GM18867 (cell line): ENCODE measurements at regions not wholly inside any gene's neighbourhood (a gene's known extent, or its start where the extent isn't known, plus 50 kb on each side); places are given as distances from the start of the nearest gene placed in this dataset.

Source experiments
- ATAC-seq: cut with Tn5 transposase; IDR thresholded peaks from one replicate; pipeline ENCODE4 v1.9.1; 2021; ENCODE audit warnings: mild to moderate bottlenecking, moderate library complexity; ENCODE audit not compliant: unreplicated experiment

GRCh38 chr3:96169111-96169766, 645.2 kb upstream of the EPHA6 start:
- no peak for ATAC-seq

GRCh38 chr3:96172917-96173316, 641.5 kb upstream of the EPHA6 start:
- no peak for ATAC-seq

GRCh38 chr3:96175500-96175899, 638.9 kb upstream of the EPHA6 start:
- no peak for ATAC-seq

GRCh38 chr3:96182756-96183155, 631.6 kb upstream of the EPHA6 start:
- ATAC-seq: no peak

- no peak for ATAC-seq
Measured at GRCh38 chr3:96183871-96184270, 630.5 kb upstream of the EPHA6 start.

GRCh38 chr3:96190024-96190616, 624.3 kb upstream of the EPHA6 start:
- no peak for ATAC-seq

- no peak for ATAC-seq
Measured at GRCh38 chr3:96192966-96193550, 621.3 kb upstream of the EPHA6 start.

GRCh38 chr3:96200897-96201296, 613.5 kb upstream of the EPHA6 start:
- no peak for ATAC-seq

- ATAC-seq: no peak
Measured at GRCh38 chr3:96201463-96201862, 612.9 kb upstream of the EPHA6 start.

GRCh38 chr3:96202181-96202580, 612.2 kb upstream of the EPHA6 start:
- ATAC-seq: no peak

- ATAC-seq: no peak
Measured at GRCh38 chr3:96209699-96210098, 604.7 kb upstream of the EPHA6 start.

GRCh38 chr3:96213393-96213792, 601.0 kb upstream of the EPHA6 start:
- no peak for ATAC-seq

- ATAC-seq: no peak
Measured at GRCh38 chr3:96214941-96215340, 599.5 kb upstream of the EPHA6 start.

GRCh38 chr3:96225494-96225893, 588.9 kb upstream of the EPHA6 start:
- no peak for ATAC-seq

- no peak for ATAC-seq
Measured at GRCh38 chr3:96233679-96234078, 580.7 kb upstream of the EPHA6 start.

GRCh38 chr3:96236522-96236921, 577.9 kb upstream of the EPHA6 start:
- no peak for ATAC-seq

- no peak for ATAC-seq
Measured at GRCh38 chr3:96259299-96259698, 555.1 kb upstream of the EPHA6 start.

- no peak for ATAC-seq
Measured at GRCh38 chr3:96264701-96265100, 549.7 kb upstream of the EPHA6 start.

GRCh38 chr3:96266395-96267190, 547.8 kb upstream of the EPHA6 start:
- ATAC-seq: no peak

- no peak for ATAC-seq
Measured at GRCh38 chr3:96267577-96267976, 546.8 kb upstream of the EPHA6 start.

- ATAC-seq: no peak
Measured at GRCh38 chr3:96294143-96294542, 520.3 kb upstream of the EPHA6 start.

GRCh38 chr3:96300743-96301142, 513.7 kb upstream of the EPHA6 start:
- no peak for ATAC-seq
